Bronchial epithelial cell (primary cell): ENCODE measurements at regions not wholly inside any gene's neighbourhood (a gene's known extent, or its start where the extent isn't known, plus 50 kb on each side); places are given as distances from the start of the nearest gene placed in this dataset.
"Not testable (repeated sequence)": the region's sequence is repeated elsewhere in the genome, so short reads cannot be mapped to it uniquely, and the experiment has no call there.

ENCODE experiments used
- DNase-seq: peaks from one replicate; pipeline ENCODE4 v3.0.0-alpha.2; 2010; ENCODE audit warnings: low read depth
- FAIRE-seq: peaks from 2 replicates; lab custom pipeline; 2011; peaks lifted over from hg19 to GRCh38; lab: Jason Lieb, UNC
- H3K27me3 ChIP-seq: 2 replicates; pipeline ENCODE4 v1.5.1; 2011; ENCODE audit warnings: low read length; ENCODE audit not compliant: control insufficient read depth, insufficient read depth
- H3K36me3 ChIP-seq: 2 replicates; pipeline ENCODE4 v1.5.1; 2011; ENCODE audit warnings: low read length; ENCODE audit not compliant: control insufficient read depth, insufficient read depth
- H3K4me3 ChIP-seq: 2 replicates; pipeline ENCODE4 v1.5.1; 2011; ENCODE audit warnings: mild to moderate bottlenecking, low read depth, low read length, control low read depth
- CTCF ChIP-seq: IDR thresholded peaks from 2 replicates; pipeline ENCODE4 v1.5.1; 2011; ENCODE audit warnings: mild to moderate bottlenecking, moderate library complexity, low read length, control low read depth, inconsistent platforms; ENCODE audit not compliant: insufficient read depth, severe bottlenecking

DNA sequence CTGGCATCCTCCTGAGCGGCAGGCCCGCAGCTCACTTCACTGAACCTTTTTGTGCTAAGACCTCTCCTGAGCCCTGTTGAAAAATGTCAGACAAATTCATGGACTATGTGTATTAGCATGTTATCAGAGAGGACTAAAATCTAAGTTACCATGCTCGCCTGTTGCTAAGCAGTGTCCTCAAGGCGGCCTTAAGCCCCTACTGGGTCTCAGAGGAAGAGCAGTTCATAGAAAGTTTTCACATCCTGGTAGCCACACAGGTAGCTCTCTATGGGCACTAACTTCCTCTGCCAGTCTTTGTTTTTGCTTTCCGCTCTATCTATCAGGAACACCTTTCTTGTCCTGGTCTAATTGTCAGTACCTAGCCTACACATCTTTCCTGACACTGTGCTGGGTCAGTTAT is 306.6 kb upstream of the MIS18BP1 start:
- no peak for TF ChIP-seq CTCF
- H3K36me3 ChIP-seq, result no peaks in the 10 kb centered on the region
- DNase-seq (no peak), FAIRE-seq (no peak)
- H3K27me3 ChIP-seq, result no peaks in the 10 kb centered on the region
- no peak overlapping the region for H3K4me3 ChIP-seq

GRCh38 chr14:45558183-45558582 is 305.2 kb upstream of the MIS18BP1 start:
- DNase-seq (no peak), FAIRE-seq (no peak)
- no peaks in the 10 kb centered on the region for H3K36me3 ChIP-seq
- no peaks in the 10 kb centered on the region for H3K27me3 ChIP-seq
- TF ChIP-seq CTCF, result no peak
- no peak overlapping the region for H3K4me3 ChIP-seq

- FAIRE-seq (no peak), DNase-seq (no peak)
- no peak for TF ChIP-seq CTCF
- H3K27me3 ChIP-seq, result no peaks in the 10 kb centered on the region
- H3K4me3 ChIP-seq, result no peak overlapping the region
- H3K36me3 ChIP-seq, result no peaks in the 10 kb centered on the region
These were observed 301.0 kb upstream of the MIS18BP1 start for GRCh38 chr14:45553981-45554380.

GRCh38 chr14:45551240-45551820 is 298.3 kb upstream of the MIS18BP1 start:
- H3K27me3 ChIP-seq, FAIRE-seq, H3K36me3 ChIP-seq: not testable (repeated sequence)
- peak; percentile 14 for DNase-seq
- H3K4me3 ChIP-seq, result peak overlapping the region; percentile 15

- H3K36me3 ChIP-seq, result no peaks in the 10 kb centered on the region
- FAIRE-seq (no peak), DNase-seq (peak; percentile 78)
- no peak overlapping the region for H3K4me3 ChIP-seq
- no peaks in the 10 kb centered on the region for H3K27me3 ChIP-seq
- TF ChIP-seq CTCF, result no peak
These were observed 278.0 kb upstream of the MIS18BP1 start for GRCh38 chr14:45531022-45531421.

DNA sequence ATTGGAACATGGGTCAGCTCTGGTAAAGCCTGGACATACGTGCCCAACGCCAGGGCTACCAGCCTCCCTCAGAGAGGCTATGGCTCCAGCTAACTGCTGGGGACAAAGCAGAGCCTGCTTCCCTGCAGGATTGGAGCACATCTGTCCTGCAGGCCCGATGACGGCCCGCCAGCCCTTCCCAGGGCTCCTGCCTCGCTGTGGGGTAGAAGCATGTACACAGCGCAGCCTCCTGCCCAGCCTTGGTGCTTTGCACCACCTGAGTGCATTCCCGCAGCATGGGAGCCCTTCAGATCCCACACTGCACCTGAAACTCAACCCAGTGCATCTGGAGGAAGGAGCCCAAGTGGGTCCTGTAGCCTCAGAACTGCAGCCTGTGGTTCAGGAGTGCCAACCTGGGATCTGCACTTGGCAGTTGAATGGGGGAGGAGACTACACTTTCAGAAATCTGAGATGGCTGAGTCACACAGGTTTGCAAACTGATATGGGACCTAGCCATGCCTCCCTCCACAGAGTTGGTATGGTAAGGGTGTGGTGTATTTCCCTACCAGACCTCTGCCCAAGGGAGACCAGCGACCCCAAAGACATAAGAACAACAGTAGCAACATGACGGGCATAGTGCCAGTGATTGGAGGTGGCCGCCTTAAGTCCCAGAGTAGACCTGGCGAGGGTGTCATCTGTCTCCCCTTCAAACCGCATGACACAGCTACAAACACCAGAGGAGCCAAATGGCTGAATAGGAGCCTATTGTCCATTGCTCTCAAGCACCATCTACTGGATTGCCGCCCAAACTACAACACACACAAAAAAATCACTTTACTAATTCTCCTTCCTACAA is 273.9 kb upstream of the MIS18BP1 start:
- no peaks in the 10 kb centered on the region for H3K27me3 ChIP-seq
- peak; percentile 76 for TF ChIP-seq CTCF
- no peaks in the 10 kb centered on the region for H3K36me3 ChIP-seq
- H3K4me3 ChIP-seq, result no peak overlapping the region
- FAIRE-seq (peak; percentile 32), DNase-seq (peak; percentile 57)
